ENCODE measurements at regions not wholly inside any gene's neighbourhood (a gene's known extent, or its start where the extent isn't known, plus 50 kb on each side); places are given as distances from the start of the nearest gene placed in this dataset.

GRCh38 chr2:219877728-219878127, 250.3 kb downstream of the SLC4A3 start:
- Histone ChIP-seq H3K27me3 (ENCODE audit: control insufficient read depth, insufficient read depth, low read length) (no peaks in the 10 kb centered on the region), H3K36me3 (ENCODE audit: control insufficient read depth, insufficient read depth, low read length) (no peaks in the 10 kb centered on the region), H3K9me3 (ENCODE audit: control insufficient read depth, insufficient read depth, low read length) (no peaks in the 10 kb centered on the region), H3K4me3 (ENCODE audit: low read depth, low read length) (no peak overlapping the region), H3K4me1 (ENCODE audit: control insufficient read depth, insufficient read depth, low read length) (peaks cover 11% of the 10 kb centered on the region), H3K9ac (ENCODE audit: low read depth, low read length) (no peak overlapping the region)

DNA sequence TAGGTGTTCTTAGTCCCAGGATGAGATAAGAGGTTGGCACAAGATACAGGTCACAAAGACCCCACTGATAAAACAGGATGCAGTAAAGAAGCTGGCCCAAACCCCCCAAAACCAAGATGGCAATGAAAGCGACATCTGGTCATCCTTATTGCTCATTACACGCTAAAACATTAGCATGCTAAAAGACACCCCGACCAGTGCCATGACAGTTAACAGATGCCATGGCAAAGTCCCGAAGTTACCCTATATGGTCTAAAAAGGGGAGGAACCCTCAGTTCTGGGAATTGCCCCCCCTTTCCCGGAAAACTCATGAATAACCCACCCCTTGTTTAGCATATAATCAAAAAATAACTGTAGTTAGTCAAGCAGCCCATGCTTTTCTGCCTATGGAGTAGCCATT, 251.1 kb downstream of the SLC4A3 start:
- H3K4me1 ChIP-seq (ENCODE audit: control insufficient read depth, insufficient read depth, low read length) = peaks cover 9% of the 10 kb centered on the region
- H3K36me3 ChIP-seq (ENCODE audit: control insufficient read depth, insufficient read depth, low read length) = no peaks in the 10 kb centered on the region
- no peaks in the 10 kb centered on the region for H3K9me3 ChIP-seq (ENCODE audit: control insufficient read depth, insufficient read depth, low read length)
- no peak overlapping the region for H3K4me3 ChIP-seq (ENCODE audit: low read depth, low read length)
- no peak overlapping the region for H3K9ac ChIP-seq (ENCODE audit: low read depth, low read length)
- H3K27me3 ChIP-seq (ENCODE audit: control insufficient read depth, insufficient read depth, low read length) = no peaks in the 10 kb centered on the region

- no peaks in the 10 kb centered on the region for H3K27me3 ChIP-seq (ENCODE audit: control insufficient read depth, insufficient read depth, low read length)
- H3K36me3 ChIP-seq (ENCODE audit: control insufficient read depth, insufficient read depth, low read length) = no peaks in the 10 kb centered on the region
- no peak overlapping the region for H3K9ac ChIP-seq (ENCODE audit: low read depth, low read length)
- no peaks in the 10 kb centered on the region for H3K4me1 ChIP-seq (ENCODE audit: control insufficient read depth, insufficient read depth, low read length)
- H3K4me3 ChIP-seq (ENCODE audit: low read depth, low read length) = no peak overlapping the region
- H3K9me3 ChIP-seq (ENCODE audit: control insufficient read depth, insufficient read depth, low read length) = no peaks in the 10 kb centered on the region
These were observed 254.4 kb downstream of the SLC4A3 start for GRCh38 chr2:219881851-219882250.

- Histone ChIP-seq H3K36me3 (ENCODE audit: control insufficient read depth, insufficient read depth, low read length) (no peaks in the 10 kb centered on the region), H3K4me1 (ENCODE audit: control insufficient read depth, insufficient read depth, low read length) (no peaks in the 10 kb centered on the region), H3K27me3 (ENCODE audit: control insufficient read depth, insufficient read depth, low read length) (no peaks in the 10 kb centered on the region), H3K9ac (ENCODE audit: low read depth, low read length) (no peak overlapping the region), H3K4me3 (ENCODE audit: low read depth, low read length) (no peak overlapping the region), H3K9me3 (ENCODE audit: control insufficient read depth, insufficient read depth, low read length) (no peaks in the 10 kb centered on the region)
These were observed 259.2 kb downstream of the SLC4A3 start for GRCh38 chr2:219886615-219887014.

- no peaks in the 10 kb centered on the region for H3K4me1 ChIP-seq (ENCODE audit: control insufficient read depth, insufficient read depth, low read length)
- no peak overlapping the region for H3K9ac ChIP-seq (ENCODE audit: low read depth, low read length)
- no peak overlapping the region for H3K4me3 ChIP-seq (ENCODE audit: low read depth, low read length)
- no peaks in the 10 kb centered on the region for H3K27me3 ChIP-seq (ENCODE audit: control insufficient read depth, insufficient read depth, low read length)
- no peaks in the 10 kb centered on the region for H3K36me3 ChIP-seq (ENCODE audit: control insufficient read depth, insufficient read depth, low read length)
- no peaks in the 10 kb centered on the region for H3K9me3 ChIP-seq (ENCODE audit: control insufficient read depth, insufficient read depth, low read length)
These were observed 260.4 kb downstream of the SLC4A3 start for GRCh38 chr2:219887870-219888269.

- Histone ChIP-seq H3K36me3 (ENCODE audit: control insufficient read depth, insufficient read depth, low read length) (no peaks in the 10 kb centered on the region), H3K4me1 (ENCODE audit: control insufficient read depth, insufficient read depth, low read length) (no peaks in the 10 kb centered on the region), H3K27me3 (ENCODE audit: control insufficient read depth, insufficient read depth, low read length) (no peaks in the 10 kb centered on the region), H3K4me3 (ENCODE audit: low read depth, low read length) (no peak overlapping the region), H3K9me3 (ENCODE audit: control insufficient read depth, insufficient read depth, low read length) (no peaks in the 10 kb centered on the region), H3K9ac (ENCODE audit: low read depth, low read length) (no peak overlapping the region)
These were observed 266.1 kb downstream of the SLC4A3 start for GRCh38 chr2:219893541-219893940.

DNA sequence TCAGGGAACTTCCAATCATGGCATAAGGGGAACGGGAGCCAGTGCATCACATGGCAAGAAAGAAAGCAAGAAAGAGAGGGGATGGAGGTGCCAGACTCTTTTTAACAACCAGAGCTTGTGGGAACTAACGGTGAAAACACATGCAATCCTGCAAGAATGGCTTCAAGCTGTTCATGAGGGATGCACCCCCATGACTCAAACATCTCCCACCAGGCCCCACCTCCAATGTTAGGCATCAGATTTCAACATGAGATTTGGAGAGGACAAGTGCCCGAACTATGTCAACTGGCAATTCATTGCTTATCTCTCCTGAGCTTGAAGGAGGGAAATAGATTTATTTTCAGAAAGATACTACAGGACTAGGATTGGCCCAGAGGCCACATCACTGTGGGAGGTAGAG, 270.0 kb downstream of the SLC4A3 start:
- H3K9ac ChIP-seq (ENCODE audit: low read depth, low read length) = no peak overlapping the region

GRCh38 chr2:219901155-219901554, 273.7 kb downstream of the SLC4A3 start:
- Histone ChIP-seq H3K36me3 (ENCODE audit: control insufficient read depth, insufficient read depth, low read length) (no peaks in the 10 kb centered on the region), H3K9me3 (ENCODE audit: control insufficient read depth, insufficient read depth, low read length) (no peaks in the 10 kb centered on the region), H3K27me3 (ENCODE audit: control insufficient read depth, insufficient read depth, low read length) (no peaks in the 10 kb centered on the region), H3K9ac (ENCODE audit: low read depth, low read length) (no peak overlapping the region), H3K4me3 (ENCODE audit: low read depth, low read length) (no peak overlapping the region), H3K4me1 (ENCODE audit: control insufficient read depth, insufficient read depth, low read length) (no peaks in the 10 kb centered on the region)

More for the DNA sequence above, 270.0 kb downstream of the SLC4A3 start:
- no peaks in the 10 kb centered on the region for H3K4me1 ChIP-seq (ENCODE audit: control insufficient read depth, insufficient read depth, low read length)
- H3K9me3 ChIP-seq (ENCODE audit: control insufficient read depth, insufficient read depth, low read length) = no peaks in the 10 kb centered on the region
- no peaks in the 10 kb centered on the region for H3K27me3 ChIP-seq (ENCODE audit: control insufficient read depth, insufficient read depth, low read length)
- no peak overlapping the region for H3K4me3 ChIP-seq (ENCODE audit: low read depth, low read length)
- H3K36me3 ChIP-seq (ENCODE audit: control insufficient read depth, insufficient read depth, low read length) = no peaks in the 10 kb centered on the region

GRCh38 chr2:219902891-219903552, 275.6 kb downstream of the SLC4A3 start:
- Histone ChIP-seq H3K4me1 (ENCODE audit: control insufficient read depth, insufficient read depth, low read length) (no peaks in the 10 kb centered on the region), H3K9me3 (ENCODE audit: control insufficient read depth, insufficient read depth, low read length) (no peaks in the 10 kb centered on the region), H3K9ac (ENCODE audit: low read depth, low read length) (no peak overlapping the region), H3K27me3 (ENCODE audit: control insufficient read depth, insufficient read depth, low read length) (no peaks in the 10 kb centered on the region), H3K36me3 (ENCODE audit: control insufficient read depth, insufficient read depth, low read length) (no peaks in the 10 kb centered on the region), H3K4me3 (ENCODE audit: low read depth, low read length) (no peak overlapping the region)

GRCh38 chr2:219905640-219906039, 278.2 kb downstream of the SLC4A3 start:
- no peaks in the 10 kb centered on the region for H3K36me3 ChIP-seq (ENCODE audit: control insufficient read depth, insufficient read depth, low read length)

GRCh38 chr2:219906114-219907010, 278.9 kb downstream of the SLC4A3 start:
- H3K4me1 ChIP-seq (ENCODE audit: control insufficient read depth, insufficient read depth, low read length) = no peaks in the 10 kb centered on the region
- no peaks in the 10 kb centered on the region for H3K27me3 ChIP-seq (ENCODE audit: control insufficient read depth, insufficient read depth, low read length)
- H3K36me3 ChIP-seq (ENCODE audit: control insufficient read depth, insufficient read depth, low read length) = no peaks in the 10 kb centered on the region
- H3K4me3 ChIP-seq (ENCODE audit: low read depth, low read length) = no peak overlapping the region
- no peak overlapping the region for H3K9ac ChIP-seq (ENCODE audit: low read depth, low read length)
- no peaks in the 10 kb centered on the region for H3K9me3 ChIP-seq (ENCODE audit: control insufficient read depth, insufficient read depth, low read length)

More at GRCh38 chr2:219905640-219906039, 278.2 kb downstream of the SLC4A3 start:
- no peaks in the 10 kb centered on the region for H3K4me1 ChIP-seq (ENCODE audit: control insufficient read depth, insufficient read depth, low read length)
- no peaks in the 10 kb centered on the region for H3K9me3 ChIP-seq (ENCODE audit: control insufficient read depth, insufficient read depth, low read length)
- no peaks in the 10 kb centered on the region for H3K27me3 ChIP-seq (ENCODE audit: control insufficient read depth, insufficient read depth, low read length)
- no peak overlapping the region for H3K9ac ChIP-seq (ENCODE audit: low read depth, low read length)
- H3K4me3 ChIP-seq (ENCODE audit: low read depth, low read length) = no peak overlapping the region

DNA sequence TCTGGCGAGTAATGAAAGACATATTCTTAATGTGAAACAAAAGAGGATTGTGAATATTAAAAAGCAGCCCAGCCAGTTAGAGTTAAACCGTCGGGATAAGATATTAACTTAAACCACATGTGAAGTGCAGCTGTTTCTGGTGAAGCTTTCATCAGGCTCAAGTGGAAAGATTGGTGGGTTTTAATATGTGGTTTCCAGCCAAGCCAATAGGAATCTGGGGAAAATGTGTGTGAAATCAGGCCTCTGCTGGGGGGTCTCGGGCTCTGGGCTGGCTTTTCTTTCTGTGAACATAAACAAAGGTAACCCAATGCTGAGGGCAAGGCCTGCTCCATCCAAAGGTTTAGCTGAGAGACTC, 279.6 kb downstream of the SLC4A3 start:
- Histone ChIP-seq H3K9ac (ENCODE audit: low read depth, low read length) (no peak overlapping the region), H3K4me3 (ENCODE audit: low read depth, low read length) (no peak overlapping the region), H3K9me3 (ENCODE audit: control insufficient read depth, insufficient read depth, low read length) (no peaks in the 10 kb centered on the region), H3K4me1 (ENCODE audit: control insufficient read depth, insufficient read depth, low read length) (no peaks in the 10 kb centered on the region), H3K27me3 (ENCODE audit: control insufficient read depth, insufficient read depth, low read length) (no peaks in the 10 kb centered on the region), H3K36me3 (ENCODE audit: control insufficient read depth, insufficient read depth, low read length) (no peaks in the 10 kb centered on the region)
